Stomach (tissue), 4 donors: ENCODE measurements at regions not wholly inside any gene's neighbourhood (a gene's known extent, or its start where the extent isn't known, plus 50 kb on each side); places are given as distances from the start of the nearest gene placed in this dataset.

Experiments
- EP300 ChIP-seq: sonication (generic); formaldehyde crosslinking; IDR thresholded peaks from one replicate; pipeline ENCODE4 v1.6.1; 2017; ENCODE audit warnings: antibody characterized with exemption
- POLR2A ChIP-seq, 4 donors: fragments of 450-650 bp; IDR thresholded peaks; one replicate each; pipeline ENCODE4 v1.6.1; 2016; ENCODE audit warnings: antibody characterized with exemption in 4 of 4, control low read depth in 2 of 4, mild to moderate bottlenecking in 1 of 4, moderate library complexity in 1 of 4
- POLR2AphosphoS5 ChIP-seq, 3 donors: sonication (generic); formaldehyde crosslinking; IDR thresholded peaks; one replicate each; pipeline ENCODE4 v1.6.1; 2016; ENCODE audit warnings: antibody characterized with exemption in 3 of 3
- TF ChIP-seq, protein P1 (sequence below), 7 experiments: fragments of 450-650 bp in 4 of 7; fragments of 200-600 bp in 3 of 7; sonication (generic) in 3 of 7; IDR thresholded peaks; one replicate each; pipeline ENCODE4 v1.5.1; 2016 to 2019; ENCODE audit warnings: antibody characterized with exemption in 7 of 7, control low read depth in 2 of 7, mild to moderate bottlenecking in 1 of 7

GRCh38 chr15:39357480-39358268, 223.2 kb upstream of the THBS1 start:
- TF ChIP-seq, protein P1, sequence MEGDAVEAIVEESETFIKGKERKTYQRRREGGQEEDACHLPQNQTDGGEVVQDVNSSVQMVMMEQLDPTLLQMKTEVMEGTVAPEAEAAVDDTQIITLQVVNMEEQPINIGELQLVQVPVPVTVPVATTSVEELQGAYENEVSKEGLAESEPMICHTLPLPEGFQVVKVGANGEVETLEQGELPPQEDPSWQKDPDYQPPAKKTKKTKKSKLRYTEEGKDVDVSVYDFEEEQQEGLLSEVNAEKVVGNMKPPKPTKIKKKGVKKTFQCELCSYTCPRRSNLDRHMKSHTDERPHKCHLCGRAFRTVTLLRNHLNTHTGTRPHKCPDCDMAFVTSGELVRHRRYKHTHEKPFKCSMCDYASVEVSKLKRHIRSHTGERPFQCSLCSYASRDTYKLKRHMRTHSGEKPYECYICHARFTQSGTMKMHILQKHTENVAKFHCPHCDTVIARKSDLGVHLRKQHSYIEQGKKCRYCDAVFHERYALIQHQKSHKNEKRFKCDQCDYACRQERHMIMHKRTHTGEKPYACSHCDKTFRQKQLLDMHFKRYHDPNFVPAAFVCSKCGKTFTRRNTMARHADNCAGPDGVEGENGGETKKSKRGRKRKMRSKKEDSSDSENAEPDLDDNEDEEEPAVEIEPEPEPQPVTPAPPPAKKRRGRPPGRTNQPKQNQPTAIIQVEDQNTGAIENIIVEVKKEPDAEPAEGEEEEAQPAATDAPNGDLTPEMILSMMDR (IDR thresholded peaks at IDR 0.05) = no peak
- no peak for TF ChIP-seq POLR2AphosphoS5 (IDR thresholded peaks at IDR 0.05)
- TF ChIP-seq POLR2A (IDR thresholded peaks at IDR 0.05) = no peak
- TF ChIP-seq EP300 = no peak
